HL-60 (cell line): ENCODE measurements at regions not wholly inside any gene's neighbourhood (a gene's known extent, or its start where the extent isn't known, plus 50 kb on each side); places are given as distances from the start of the nearest gene placed in this dataset.

ENCODE experiments used
- DNase-seq, 2 experiments: peaks; one replicate each; pipeline ENCODE4 v3.0.0-alpha.2; 2010 to 2020; ENCODE audit warnings: low read depth in 1 of 2, low spot score in 1 of 2
- H3K27ac ChIP-seq: fragments of 250-450 bp; sonication (Bioruptor Pico); replicated peaks from 2 replicates; pipeline ENCODE4 v1.5.1; 2020; ENCODE audit warnings: mild to moderate bottlenecking, moderate library complexity
- H3K27me3 ChIP-seq: fragments of 250-450 bp; sonication (Bioruptor Pico); 2 replicates; pipeline ENCODE4 v1.5.1; 2021; ENCODE audit warnings: mild to moderate bottlenecking, moderate library complexity; ENCODE audit not compliant: insufficient read depth, poor library complexity, severe bottlenecking
- H3K4me3 ChIP-seq: replicated peaks from 2 replicates; pipeline ENCODE4 v1.5.1; 2011; ENCODE audit warnings: mild to moderate bottlenecking, control low read depth, low read length; ENCODE audit not compliant: insufficient read depth
- CTCF ChIP-seq: IDR thresholded peaks from one replicate; pipeline ENCODE4 v1.5.1; 2011; ENCODE audit warnings: low read length, control low read depth, inconsistent platforms; ENCODE audit not compliant: insufficient read depth
- GABPA ChIP-seq: IDR thresholded peaks from 2 replicates; pipeline ENCODE4 v1.6.1; 2012; ENCODE audit warnings: low read depth
- POLR2AphosphoS5 ChIP-seq: IDR thresholded peaks from 2 replicates; pipeline ENCODE4 v1.6.1; 2012; ENCODE audit warnings: low read depth
- REST ChIP-seq: IDR thresholded peaks from 2 replicates; pipeline ENCODE4 v1.6.1; 2012; ENCODE audit warnings: low read depth; ENCODE audit not compliant: insufficient replicate concordance
- SPI1 ChIP-seq: IDR thresholded peaks from 2 replicates; pipeline ENCODE4 v1.6.1; 2012; ENCODE audit warnings: low read depth, mild to moderate bottlenecking, borderline replicate concordance

DNA sequence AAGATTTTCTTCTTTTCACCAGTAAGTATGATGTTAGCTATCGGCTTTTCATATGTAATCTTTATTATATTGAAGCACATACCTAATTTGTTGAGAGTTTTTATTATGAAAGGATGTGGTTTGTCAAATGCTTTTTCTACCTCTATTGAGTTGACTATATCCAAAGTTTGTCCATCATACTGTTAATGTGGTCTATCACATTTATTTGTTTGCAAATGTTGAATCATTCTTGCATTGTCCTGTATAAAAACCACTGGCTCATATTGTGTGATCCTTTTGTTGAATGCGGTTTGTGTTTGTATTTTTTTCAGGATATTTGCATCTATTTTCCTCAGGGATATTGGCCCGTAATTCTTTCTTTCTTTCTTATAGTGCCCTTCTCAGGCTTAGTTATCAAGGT, 675.5 kb downstream of the NUP35 start:
- TF ChIP-seq POLR2AphosphoS5 = no peak
- no peak for TF ChIP-seq GABPA
- no peak for TF ChIP-seq SPI1
- TF ChIP-seq CTCF = no peak
- no peak for TF ChIP-seq REST
- DNase-seq = no peak
- H3K27me3 ChIP-seq = no peaks in the 10 kb centered on the region
- H3K4me3 ChIP-seq = no peak overlapping the region
- no peak overlapping the region for H3K27ac ChIP-seq

DNA sequence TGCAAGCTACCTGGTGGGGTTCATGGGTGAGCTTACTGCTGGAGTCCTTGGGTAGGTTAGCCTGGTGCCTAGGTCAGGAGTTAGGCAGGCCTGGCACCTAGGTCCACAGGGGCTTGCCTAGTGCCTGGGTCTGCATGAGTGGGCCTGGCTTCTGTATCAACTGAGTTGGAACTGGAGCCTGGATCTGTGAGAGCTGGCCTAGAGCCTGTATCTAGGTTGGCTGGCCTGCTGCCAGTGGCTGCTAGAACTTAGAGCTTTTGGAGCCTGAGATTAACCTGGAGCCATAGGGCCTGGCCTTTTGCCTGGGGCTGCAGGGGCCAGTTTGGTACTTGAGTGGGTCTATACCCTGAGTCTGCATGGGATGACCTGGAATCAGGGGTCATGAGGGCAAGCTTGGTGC, 679.4 kb downstream of the NUP35 start:
- TF ChIP-seq GABPA (no peak), POLR2AphosphoS5 (no peak), SPI1 (no peak), REST (no peak), CTCF (no peak)
- no peak for DNase-seq
- H3K27me3 ChIP-seq = no peaks in the 10 kb centered on the region
- H3K4me3 ChIP-seq = no peak overlapping the region
- no peak overlapping the region for H3K27ac ChIP-seq

- Histone ChIP-seq H3K27ac (no peak overlapping the region), H3K27me3 (no peaks in the 10 kb centered on the region), H3K4me3 (no peak overlapping the region)
- no peak for DNase-seq
- no peak for TF ChIP-seq SPI1
- TF ChIP-seq REST = no peak
- no peak for TF ChIP-seq GABPA
- no peak for TF ChIP-seq CTCF
- no peak for TF ChIP-seq POLR2AphosphoS5
These were observed 683.6 kb downstream of the NUP35 start for GRCh38 chr2:183807870-183808269.
